ENCODE measurements at regions not wholly inside any gene's neighbourhood (a gene's known extent, or its start where the extent isn't known, plus 50 kb on each side); places are given as distances from the start of the nearest gene placed in this dataset.
"Not testable (repeated sequence)": the region's sequence is repeated elsewhere in the genome, so short reads cannot be mapped to it uniquely, and the experiment has no call there.

DNA sequence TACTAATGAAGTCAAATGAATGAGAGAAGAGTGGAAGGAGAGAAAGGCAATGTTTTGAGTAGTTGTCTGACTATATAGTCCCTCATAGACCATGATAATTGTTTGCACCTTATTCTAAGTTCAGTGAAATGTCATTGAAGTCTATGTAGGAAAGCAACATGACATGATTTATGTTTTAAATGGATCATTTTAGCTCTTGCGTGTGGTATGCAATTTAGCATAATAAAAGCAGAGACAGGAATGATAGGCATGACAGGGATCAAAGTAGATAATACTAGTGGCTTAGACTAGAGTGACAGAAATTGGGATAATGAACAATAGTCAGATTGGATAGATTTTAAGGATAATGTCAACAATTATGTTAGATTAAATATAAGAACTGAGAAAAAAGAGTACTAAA lies 132.5 kb downstream of the PYDC2 start:
- Histone ChIP-seq H3K4me3 (no peak overlapping the region), H3K27ac (no peak overlapping the region), H3K4me1 (no peaks in the 10 kb centered on the region), H3K27me3 (no peaks in the 10 kb centered on the region), H3K9me3 (no peaks in the 10 kb centered on the region), H3K36me3 (no peaks in the 10 kb centered on the region)
- TF ChIP-seq, protein P1, sequence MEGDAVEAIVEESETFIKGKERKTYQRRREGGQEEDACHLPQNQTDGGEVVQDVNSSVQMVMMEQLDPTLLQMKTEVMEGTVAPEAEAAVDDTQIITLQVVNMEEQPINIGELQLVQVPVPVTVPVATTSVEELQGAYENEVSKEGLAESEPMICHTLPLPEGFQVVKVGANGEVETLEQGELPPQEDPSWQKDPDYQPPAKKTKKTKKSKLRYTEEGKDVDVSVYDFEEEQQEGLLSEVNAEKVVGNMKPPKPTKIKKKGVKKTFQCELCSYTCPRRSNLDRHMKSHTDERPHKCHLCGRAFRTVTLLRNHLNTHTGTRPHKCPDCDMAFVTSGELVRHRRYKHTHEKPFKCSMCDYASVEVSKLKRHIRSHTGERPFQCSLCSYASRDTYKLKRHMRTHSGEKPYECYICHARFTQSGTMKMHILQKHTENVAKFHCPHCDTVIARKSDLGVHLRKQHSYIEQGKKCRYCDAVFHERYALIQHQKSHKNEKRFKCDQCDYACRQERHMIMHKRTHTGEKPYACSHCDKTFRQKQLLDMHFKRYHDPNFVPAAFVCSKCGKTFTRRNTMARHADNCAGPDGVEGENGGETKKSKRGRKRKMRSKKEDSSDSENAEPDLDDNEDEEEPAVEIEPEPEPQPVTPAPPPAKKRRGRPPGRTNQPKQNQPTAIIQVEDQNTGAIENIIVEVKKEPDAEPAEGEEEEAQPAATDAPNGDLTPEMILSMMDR (IDR thresholded peaks at IDR 0.05) = no peak
- TF ChIP-seq POLR2A (IDR thresholded peaks at IDR 0.05) = no peak
- TF ChIP-seq POLR2AphosphoS5 (IDR thresholded peaks at IDR 0.05; ENCODE audit: insufficient read depth in 1 of 2, low read depth in 1 of 2) = no peak
- intact Hi-C loops (cut with DNase I) = no loop called here
- no peak for DNase-seq (ENCODE audit: extremely low spot score in 2 of 2)

DNA sequence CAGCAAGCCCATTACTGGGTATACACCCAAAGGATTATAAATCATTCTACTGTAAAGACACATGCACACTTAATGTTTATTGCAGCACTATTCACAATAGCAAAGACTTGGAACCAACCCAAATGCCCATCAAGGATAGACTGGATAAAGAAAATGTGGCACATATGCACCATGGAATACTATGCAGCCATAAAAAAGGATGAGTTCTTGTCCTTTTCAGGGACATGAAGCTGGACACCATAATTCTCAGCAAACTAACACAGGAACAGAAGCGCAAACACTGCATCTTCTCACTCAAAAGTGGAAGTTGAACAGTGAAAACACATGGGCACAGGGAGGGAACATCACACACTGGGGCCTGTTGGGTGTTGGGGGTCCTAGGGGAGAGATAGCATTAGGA lies 154.5 kb downstream of the PYDC2 start:
- H3K27me3 ChIP-seq; H3K9me3 ChIP-seq; H3K4me3 ChIP-seq; H3K27ac ChIP-seq; intact Hi-C loops (cut with DNase I); H3K36me3 ChIP-seq; DNase-seq (ENCODE audit: extremely low spot score in 2 of 2); H3K4me1 ChIP-seq: not testable (repeated sequence)

DNA sequence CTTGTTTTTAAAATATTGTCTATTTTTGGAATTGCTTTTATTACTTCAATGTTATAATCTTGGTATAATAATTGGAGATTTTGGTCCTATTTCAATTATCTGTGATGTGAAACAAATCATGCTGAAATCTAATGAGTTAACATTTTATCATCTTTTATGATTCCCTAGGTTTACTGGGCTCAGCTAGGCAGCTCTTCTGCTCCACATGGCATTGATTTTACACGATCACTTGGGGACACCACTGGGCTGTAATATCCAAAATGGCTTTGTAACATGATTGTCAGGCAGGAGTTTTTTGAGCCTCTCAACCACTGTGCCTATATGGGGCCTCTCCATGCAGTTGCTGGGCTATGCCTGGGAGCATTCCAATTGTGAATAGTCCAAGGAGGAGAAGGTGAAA lies 163.3 kb downstream of the PYDC2 start:
- no peaks in the 10 kb centered on the region for H3K9me3 ChIP-seq
- no peaks in the 10 kb centered on the region for H3K27me3 ChIP-seq
- no peak overlapping the region for H3K27ac ChIP-seq
- no peaks in the 10 kb centered on the region for H3K36me3 ChIP-seq
- DNase-seq (ENCODE audit: extremely low spot score in 2 of 2) = no peak
- TF ChIP-seq, protein P1 (IDR thresholded peaks at IDR 0.05) = no peak
- TF ChIP-seq POLR2AphosphoS5 (IDR thresholded peaks at IDR 0.05; ENCODE audit: insufficient read depth in 1 of 2, low read depth in 1 of 2) (no peak), POLR2A (IDR thresholded peaks at IDR 0.05) (no peak)
- no peak overlapping the region for H3K4me3 ChIP-seq
- intact Hi-C loops (cut with DNase I) = no loop called here
- no peaks in the 10 kb centered on the region for H3K4me1 ChIP-seq

DNA sequence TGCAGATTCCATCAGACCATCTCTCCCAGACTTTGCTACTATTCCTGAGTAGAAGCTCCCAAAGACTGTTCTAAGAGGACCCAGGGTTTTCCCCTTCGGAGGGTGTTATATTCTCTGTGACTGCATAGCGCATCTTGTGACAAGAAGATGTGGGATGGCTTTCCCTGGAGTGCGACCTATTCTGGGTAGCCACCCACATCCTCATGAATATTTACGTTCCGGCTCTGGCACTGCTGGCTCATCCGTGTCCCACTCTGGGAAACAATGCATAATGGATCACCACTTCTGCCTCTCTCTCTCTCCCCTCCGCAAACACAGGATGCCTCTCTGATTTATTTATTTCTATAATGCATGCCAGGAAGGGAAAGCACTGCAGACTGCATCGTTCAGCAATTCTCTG lies 166.1 kb downstream of the PYDC2 start:
- H3K27ac ChIP-seq = no peak overlapping the region
- H3K27me3 ChIP-seq = no peaks in the 10 kb centered on the region
- no peaks in the 10 kb centered on the region for H3K4me1 ChIP-seq
- intact Hi-C loops (cut with DNase I) = no loop called here
- H3K9me3 ChIP-seq = no peaks in the 10 kb centered on the region
- TF ChIP-seq POLR2AphosphoS5 (IDR thresholded peaks at IDR 0.05; ENCODE audit: insufficient read depth in 1 of 2, low read depth in 1 of 2) (no peak), POLR2A (IDR thresholded peaks at IDR 0.05) (no peak)
- TF ChIP-seq, protein P1 (IDR thresholded peaks at IDR 0.05) = no peak
- DNase-seq (ENCODE audit: extremely low spot score in 2 of 2) = no peak
- no peak overlapping the region for H3K4me3 ChIP-seq
- H3K36me3 ChIP-seq = no peaks in the 10 kb centered on the region

DNA sequence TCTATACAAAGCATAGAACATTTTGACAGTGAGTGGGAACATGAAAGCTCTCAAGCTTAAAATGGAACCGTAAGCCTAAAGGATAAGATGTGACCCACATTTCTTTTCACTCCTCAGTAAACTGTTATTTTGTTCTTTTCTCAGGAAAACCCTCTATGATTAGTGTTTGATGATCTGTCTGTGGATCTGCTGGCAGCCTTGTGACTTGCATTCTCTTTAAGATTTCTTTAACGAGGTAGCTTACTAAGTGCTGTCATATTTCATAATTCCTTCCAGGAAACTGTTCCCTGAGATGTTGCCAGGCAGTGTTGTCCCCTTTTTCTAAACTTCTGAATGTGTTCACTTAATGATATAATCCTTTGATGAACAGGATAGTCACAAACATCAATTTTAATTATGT lies 167.6 kb downstream of the PYDC2 start:
- Histone ChIP-seq H3K4me3 (no peak overlapping the region), H3K4me1 (no peaks in the 10 kb centered on the region), H3K27me3 (no peaks in the 10 kb centered on the region), H3K27ac (no peak overlapping the region), H3K9me3 (no peaks in the 10 kb centered on the region), H3K36me3 (no peaks in the 10 kb centered on the region)
- intact Hi-C loops (cut with DNase I) = no loop called here
- no peak for TF ChIP-seq POLR2AphosphoS5 (IDR thresholded peaks at IDR 0.05; ENCODE audit: insufficient read depth in 1 of 2, low read depth in 1 of 2)
- TF ChIP-seq, protein P1 (IDR thresholded peaks at IDR 0.05) = no peak
- TF ChIP-seq POLR2A (IDR thresholded peaks at IDR 0.05) = no peak
- no peak for DNase-seq (ENCODE audit: extremely low spot score in 2 of 2)

DNA sequence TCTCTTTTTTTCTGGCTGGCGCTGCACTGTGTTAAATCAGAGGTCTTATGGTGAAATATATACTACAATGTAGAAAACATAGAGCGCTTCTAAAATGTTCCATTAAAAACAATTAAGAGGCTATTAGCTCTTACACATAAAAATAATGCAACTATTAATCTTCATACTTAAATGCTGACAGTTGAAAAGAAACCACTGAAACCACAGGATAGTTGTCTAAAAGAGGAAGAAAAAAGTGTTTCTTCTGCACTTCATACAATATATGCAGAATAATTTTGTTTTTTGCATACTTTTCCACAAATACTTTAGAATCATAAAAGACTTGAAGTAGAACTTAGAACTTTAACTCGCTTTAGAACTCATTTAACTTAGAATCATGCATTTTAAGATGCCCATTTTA lies 170.5 kb downstream of the PYDC2 start:
- Histone ChIP-seq H3K9me3 (no peaks in the 10 kb centered on the region), H3K27ac (no peak overlapping the region), H3K27me3 (no peaks in the 10 kb centered on the region), H3K36me3 (no peaks in the 10 kb centered on the region), H3K4me1 (no peaks in the 10 kb centered on the region), H3K4me3 (no peak overlapping the region)
- intact Hi-C loops (cut with DNase I) = no loop called here
- no peak for DNase-seq (ENCODE audit: extremely low spot score in 2 of 2)
- TF ChIP-seq POLR2AphosphoS5 (IDR thresholded peaks at IDR 0.05; ENCODE audit: insufficient read depth in 1 of 2, low read depth in 1 of 2) (no peak), POLR2A (IDR thresholded peaks at IDR 0.05) (no peak)
- TF ChIP-seq, protein P1 (IDR thresholded peaks at IDR 0.05) = no peak

All from vagina (tissue), 2 donors.